ENCODE measurements at regions not wholly inside any gene's neighbourhood (a gene's known extent, or its start where the extent isn't known, plus 50 kb on each side); places are given as distances from the start of the nearest gene placed in this dataset.

- no peak for TF ChIP-seq CTCF (IDR thresholded peaks at IDR 0.05)
- TF ChIP-seq POLR2A (IDR thresholded peaks at IDR 0.05), result no peak
- TF ChIP-seq POLR2AphosphoS5 (IDR thresholded peaks at IDR 0.05; ENCODE audit: insufficient read depth in 1 of 2, low read depth in 1 of 2), result no peak
Observed at GRCh38 chr1:232363008-232363407, 266.9 kb downstream of the SIPA1L2 start.

Data from vagina (tissue), 2 donors.